ENCODE measurements at regions not wholly inside any gene's neighbourhood (a gene's known extent, or its start where the extent isn't known, plus 50 kb on each side); places are given as distances from the start of the nearest gene placed in this dataset.
A peak's percentile ranks its signal among the peaks of the same experiment; 100 is the strongest.

DNA sequence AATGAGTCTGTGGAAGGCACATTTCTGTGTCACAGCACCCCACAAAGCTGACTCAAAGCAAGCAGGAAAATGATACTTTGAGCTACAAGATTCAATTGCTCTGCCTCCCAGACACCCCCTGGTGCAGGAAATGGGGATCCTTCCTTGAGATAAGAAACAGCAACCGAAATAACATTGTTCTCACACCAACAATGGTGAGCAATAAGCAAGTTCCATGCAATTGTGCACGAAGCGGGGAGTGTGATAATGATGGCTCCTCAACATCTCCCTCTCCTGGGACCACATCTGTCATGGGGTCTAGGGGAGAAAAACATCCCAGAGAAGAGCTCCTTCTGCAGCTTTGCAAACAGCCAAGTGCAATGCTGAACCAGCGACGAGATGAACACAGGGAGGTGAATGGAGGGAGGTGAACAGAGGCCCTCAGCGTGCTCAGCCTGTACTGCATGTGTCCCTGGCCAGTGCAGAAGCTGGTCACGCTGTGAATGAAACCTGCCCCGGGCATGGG, 67.7 kb downstream of the PDCL3 start:
- ChIA-PET POLR2A (interaction anchor here (0.8 to 2.8 kb wide), 4 partner anchors 9 to 371 kb away, joined by 3 to 29 read pairs (median 4); no protein-coding TSS in a partner anchor), CTCF (interaction anchor here (0.7 to 1.8 kb wide), 5 partner anchors 18 to 198 kb away, joined by 3 to 8 read pairs (median 3); no protein-coding TSS in a partner anchor)
- Mint-ChIP-seq H3K27ac (peak overlapping the region; percentile 48), H3K4me3 (peak overlapping the region; percentile 36), H3K4me1 (ENCODE audit: low read depth) (peaks cover 34% of the 10 kb centered on the region), H3K9me3 (no peaks in the 10 kb centered on the region), H3K36me3 (ENCODE audit: low read depth) (no peaks in the 10 kb centered on the region), H3K27me3 (no peaks in the 10 kb centered on the region)
- no peak for TF ChIP-seq CTCF (IDR thresholded peaks at IDR 0.05)
- intact Hi-C loops (cut with DNase I, micrococcal nuclease) = no loop called here
- Histone ChIP-seq H3K27me3 (ENCODE audit: control insufficient read depth in 1 of 2, insufficient read depth in 2 of 2, low read length in 2 of 2) (no peaks in the 10 kb centered on the region), H3K4me1 (ENCODE audit: insufficient read depth, low read length) (peaks cover 25% of the 10 kb centered on the region), H3K36me3 (ENCODE audit: insufficient read depth, low read length) (no peaks in the 10 kb centered on the region), H3K27ac (ENCODE audit: low read depth in 1 of 2, low read length in 2 of 2) (no peak overlapping the region), H3K4me3 (ENCODE audit: low read length) (no peak overlapping the region), H3K9me3 (ENCODE audit: control insufficient read depth in 1 of 2, insufficient read depth in 1 of 2, low read length in 2 of 2) (no peaks in the 10 kb centered on the region)
- ATAC-seq (ENCODE audit: poor library complexity) (peak; percentile 60), DNase-seq (peak in 2 of 14 experiments; percentile 32 to 51)

DNA sequence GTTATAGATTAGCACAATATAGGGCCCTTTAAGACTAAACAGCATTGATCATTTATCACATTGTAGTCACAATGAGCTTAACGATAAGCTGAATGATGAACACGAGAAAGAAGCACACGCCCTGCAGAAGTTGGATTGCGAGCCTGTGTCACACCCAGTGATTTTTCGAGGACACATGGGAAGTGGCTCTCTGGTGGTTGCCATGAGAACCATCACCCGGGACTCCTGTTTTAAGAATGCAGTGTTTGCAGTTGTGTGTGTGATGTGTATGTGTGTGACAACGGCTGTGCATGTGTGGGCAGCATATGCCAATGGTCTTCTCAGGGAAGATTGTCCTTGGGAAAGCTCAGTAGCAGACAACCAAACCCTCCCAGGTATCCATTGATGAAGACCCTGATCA, 69.2 kb downstream of the PDCL3 start:
- intact Hi-C loops (cut with DNase I, micrococcal nuclease) = no loop called here
- peaks cover 23% of the 10 kb centered on the region for H3K4me1 ChIP-seq (ENCODE audit: insufficient read depth, low read length)
- DNase-seq (no peak), ATAC-seq (ENCODE audit: poor library complexity) (no peak)
- no peaks in the 10 kb centered on the region for H3K36me3 ChIP-seq (ENCODE audit: insufficient read depth, low read length)
- H3K27me3 ChIP-seq (ENCODE audit: control insufficient read depth in 1 of 2, insufficient read depth in 2 of 2, low read length in 2 of 2) = no peaks in the 10 kb centered on the region
- peaks cover 34% of the 10 kb centered on the region for H3K4me1 Mint-ChIP-seq (ENCODE audit: low read depth)
- H3K9me3 ChIP-seq (ENCODE audit: control insufficient read depth in 1 of 2, insufficient read depth in 1 of 2, low read length in 2 of 2) = no peaks in the 10 kb centered on the region
- H3K4me3 Mint-ChIP-seq = no peak overlapping the region
- H3K36me3 Mint-ChIP-seq (ENCODE audit: low read depth) = no peaks in the 10 kb centered on the region
- no peak for TF ChIP-seq CTCF (IDR thresholded peaks at IDR 0.05)
- ChIA-PET POLR2A (interaction anchor here (2.8 kb wide), 1 partner anchor 11 kb away, joined by 29 read pairs; no protein-coding TSS in a partner anchor), CTCF (no interaction called here)
- H3K27me3 Mint-ChIP-seq = no peaks in the 10 kb centered on the region
- no peaks in the 10 kb centered on the region for H3K9me3 Mint-ChIP-seq
- H3K4me3 ChIP-seq (ENCODE audit: low read length) = no peak overlapping the region
- H3K27ac Mint-ChIP-seq = no peak overlapping the region
- no peak overlapping the region for H3K27ac ChIP-seq (ENCODE audit: low read depth in 1 of 2, low read length in 2 of 2)

DNA sequence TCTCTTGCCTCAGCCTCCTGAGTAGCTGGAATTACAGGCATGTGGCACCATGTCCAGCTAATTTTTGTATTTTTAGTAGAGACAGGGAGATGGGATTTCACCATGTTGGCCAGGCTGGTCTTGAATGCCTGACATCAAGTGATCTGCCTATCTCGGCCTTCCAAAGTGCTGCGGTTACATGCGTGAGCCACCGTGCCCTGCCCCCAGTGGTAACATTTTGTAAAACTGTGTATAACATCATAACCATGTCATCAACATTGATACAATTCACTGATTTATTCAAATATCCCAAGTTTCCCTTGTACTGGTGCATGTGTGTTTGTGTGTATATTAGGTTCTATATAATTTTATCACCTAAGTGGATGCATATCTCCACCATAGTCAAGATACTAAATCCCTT, 70.0 kb downstream of the PDCL3 start:
- ChIA-PET CTCF (no interaction called here), POLR2A (no interaction called here)
- no peak overlapping the region for H3K27ac ChIP-seq (ENCODE audit: low read depth in 1 of 2, low read length in 2 of 2)
- no peaks in the 10 kb centered on the region for H3K9me3 ChIP-seq (ENCODE audit: control insufficient read depth in 1 of 2, insufficient read depth in 1 of 2, low read length in 2 of 2)
- H3K4me3 ChIP-seq (ENCODE audit: low read length) = no peak overlapping the region
- no peak for TF ChIP-seq CTCF (IDR thresholded peaks at IDR 0.05)
- no peak for DNase-seq
- Mint-ChIP-seq H3K27me3 (no peaks in the 10 kb centered on the region), H3K4me3 (no peak overlapping the region), H3K4me1 (ENCODE audit: low read depth) (peaks cover 28% of the 10 kb centered on the region), H3K27ac (no peak overlapping the region), H3K36me3 (ENCODE audit: low read depth) (no peaks in the 10 kb centered on the region), H3K9me3 (no peaks in the 10 kb centered on the region)
- intact Hi-C loops (cut with DNase I, micrococcal nuclease) = no loop called here
- ATAC-seq (ENCODE audit: poor library complexity) = no peak
- no peaks in the 10 kb centered on the region for H3K27me3 ChIP-seq (ENCODE audit: control insufficient read depth in 1 of 2, insufficient read depth in 2 of 2, low read length in 2 of 2)
- H3K36me3 ChIP-seq (ENCODE audit: insufficient read depth, low read length) = no peaks in the 10 kb centered on the region
- H3K4me1 ChIP-seq (ENCODE audit: insufficient read depth, low read length) = peaks cover 17% of the 10 kb centered on the region
